ENCODE measurements at regions not wholly inside any gene's neighbourhood (a gene's known extent, or its start where the extent isn't known, plus 50 kb on each side); places are given as distances from the start of the nearest gene placed in this dataset.

GRCh38 chr6:4433199-4433598, 297.8 kb upstream of the ECI2 start:
- TF ChIP-seq CTCF (IDR thresholded peaks at IDR 0.05) (no peak), POLR2AphosphoS5 (IDR thresholded peaks at IDR 0.05) (no peak), POLR2A (IDR thresholded peaks at IDR 0.05) (no peak)

Data from breast epithelium (tissue), 3 donors.